ENCODE measurements at regions not wholly inside any gene's neighbourhood (a gene's known extent, or its start where the extent isn't known, plus 50 kb on each side); places are given as distances from the start of the nearest gene placed in this dataset.

DNA sequence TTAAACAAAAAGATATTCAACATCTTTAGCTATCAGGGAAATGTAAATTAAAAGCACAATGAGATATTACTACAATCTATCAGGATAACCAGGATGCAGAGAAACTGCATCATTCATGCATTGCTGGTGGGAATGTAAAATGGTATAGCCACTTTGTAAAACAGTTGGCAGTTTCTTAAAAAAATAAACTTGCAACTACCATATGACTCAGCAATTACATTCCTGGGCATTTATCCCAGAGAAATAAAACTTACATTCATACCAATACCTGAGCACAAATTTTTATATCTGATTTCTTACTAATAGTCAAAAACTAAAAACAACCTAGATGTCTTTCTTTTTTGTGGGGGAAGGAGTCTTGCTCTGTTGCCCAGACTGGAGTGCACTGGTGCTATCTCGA lies 190.3 kb upstream of the TAB2 start:
- WGBS: 100% methylated on average over 1 of the region's 1 CpG

DNA sequence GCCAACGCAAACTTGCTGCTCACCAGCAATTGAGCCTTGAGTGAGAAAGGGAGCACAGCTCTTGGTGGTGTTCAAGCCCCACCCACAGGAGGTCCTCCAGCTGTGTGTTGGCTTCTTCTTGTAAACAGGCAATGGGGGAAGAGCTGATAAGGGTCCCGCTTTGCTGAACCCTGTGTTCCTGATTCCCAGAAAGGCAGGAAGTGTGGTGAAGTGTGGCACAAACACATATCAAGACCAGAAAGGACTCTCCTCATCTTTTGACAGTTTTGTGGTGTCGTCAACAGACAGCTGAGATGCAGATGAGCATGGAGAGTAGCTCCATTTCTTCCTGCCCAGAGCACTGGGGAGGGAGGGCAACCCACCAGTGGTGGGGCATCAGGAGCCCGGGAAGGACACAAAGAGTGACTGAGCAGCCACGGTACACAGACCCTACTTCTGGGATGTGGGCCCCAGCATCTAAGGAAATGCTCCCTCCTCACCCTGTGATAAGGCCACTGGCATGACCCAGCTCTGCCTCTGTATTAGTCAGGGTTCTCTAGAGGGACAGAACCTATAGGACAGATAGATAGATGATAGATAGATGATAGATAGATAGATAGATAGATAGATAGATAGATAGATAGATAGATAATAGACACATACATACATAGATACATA lies 188.9 kb upstream of the TAB2 start:
- WGBS: 50% methylated on average over 5 of the region's 5 CpGs
- no peak for DNase-seq (ENCODE audit: extremely low spot score)
- H3K4me3 ChIP-seq (ENCODE audit: low read depth, low read length): no peak overlapping the region
- H3K27ac ChIP-seq (ENCODE audit: low read depth): peak overlapping the region; percentile 40
- H3K36me3 ChIP-seq (ENCODE audit: insufficient read depth): no peaks in the 10 kb centered on the region
- peaks cover 1% of the 10 kb centered on the region for H3K4me1 ChIP-seq (ENCODE audit: insufficient read depth)

More for the DNA sequence above, 190.3 kb upstream of the TAB2 start:
- no peaks in the 10 kb centered on the region for H3K36me3 ChIP-seq (ENCODE audit: insufficient read depth)
- no peak for DNase-seq (ENCODE audit: extremely low spot score)
- H3K4me3 ChIP-seq (ENCODE audit: low read depth, low read length): no peak overlapping the region
- H3K4me1 ChIP-seq (ENCODE audit: insufficient read depth): peaks cover 1% of the 10 kb centered on the region
- H3K27ac ChIP-seq (ENCODE audit: low read depth): no peak overlapping the region

DNA sequence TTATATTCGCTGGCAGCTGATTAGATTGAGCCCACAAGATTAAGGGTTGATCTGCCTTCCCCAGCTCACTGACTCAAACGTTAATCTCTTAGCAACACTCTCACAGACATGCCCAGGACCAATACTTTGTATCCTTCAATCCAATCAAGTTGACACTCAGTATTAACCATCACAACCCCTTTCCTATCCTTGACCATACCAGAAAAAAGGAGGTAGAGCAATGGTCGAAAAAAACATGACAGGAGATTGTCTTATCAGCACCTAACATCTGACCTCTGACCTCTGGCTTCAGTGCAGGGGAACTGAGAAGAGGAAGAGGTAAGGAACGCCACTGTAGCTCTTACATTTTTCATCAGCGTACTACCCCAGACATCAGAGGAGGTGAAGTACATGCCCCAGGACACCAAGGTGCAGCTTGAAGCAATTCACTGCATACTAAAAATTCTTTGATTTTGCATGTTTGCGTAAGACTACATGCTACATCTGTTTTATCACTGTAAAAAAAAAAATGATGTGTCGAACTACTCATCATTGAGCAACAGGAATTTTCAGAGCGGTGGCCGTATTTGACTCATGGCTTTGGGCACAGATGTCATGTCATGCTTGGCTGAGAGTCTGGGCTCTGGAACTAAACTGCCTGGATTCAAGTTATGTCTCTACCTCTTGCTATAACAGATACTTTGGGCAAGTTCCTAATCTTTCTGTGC lies 188.0 kb upstream of the TAB2 start:
- H3K27ac ChIP-seq (ENCODE audit: low read depth): no peak overlapping the region
- no peaks in the 10 kb centered on the region for H3K36me3 ChIP-seq (ENCODE audit: insufficient read depth)
- H3K4me3 ChIP-seq (ENCODE audit: low read depth, low read length): no peak overlapping the region
- no peak for DNase-seq (ENCODE audit: extremely low spot score)
- peaks cover 2% of the 10 kb centered on the region for H3K4me1 ChIP-seq (ENCODE audit: insufficient read depth)
- WGBS: 70% methylated on average over 9 of the region's 9 CpGs

DNA sequence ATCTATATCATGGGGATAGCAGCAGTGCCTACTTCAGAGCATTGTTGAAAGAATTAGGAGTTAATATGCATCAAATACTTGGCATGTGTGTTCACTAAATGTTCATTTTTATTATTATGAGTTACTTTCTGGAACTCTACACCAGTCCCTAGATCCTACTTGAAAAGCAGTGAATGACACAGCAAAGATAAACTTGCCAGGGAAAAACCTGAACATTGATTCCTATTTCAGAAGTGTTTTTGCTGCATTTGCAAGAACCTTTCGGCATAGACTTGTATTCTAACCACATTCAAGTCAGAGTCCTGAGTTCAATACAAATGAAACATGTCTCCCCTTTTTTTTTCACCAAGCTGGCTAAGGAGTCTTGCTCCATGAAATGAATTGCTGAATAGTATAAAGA lies 187.4 kb upstream of the TAB2 start:
- Histone ChIP-seq H3K36me3 (ENCODE audit: insufficient read depth) (no peaks in the 10 kb centered on the region), H3K4me1 (ENCODE audit: insufficient read depth) (peaks cover 4% of the 10 kb centered on the region), H3K4me3 (ENCODE audit: low read depth, low read length) (no peak overlapping the region), H3K27ac (ENCODE audit: low read depth) (no peak overlapping the region)
- no peak for DNase-seq (ENCODE audit: extremely low spot score)
- WGBS: 91% methylated on average over 1 of the region's 1 CpG

DNA sequence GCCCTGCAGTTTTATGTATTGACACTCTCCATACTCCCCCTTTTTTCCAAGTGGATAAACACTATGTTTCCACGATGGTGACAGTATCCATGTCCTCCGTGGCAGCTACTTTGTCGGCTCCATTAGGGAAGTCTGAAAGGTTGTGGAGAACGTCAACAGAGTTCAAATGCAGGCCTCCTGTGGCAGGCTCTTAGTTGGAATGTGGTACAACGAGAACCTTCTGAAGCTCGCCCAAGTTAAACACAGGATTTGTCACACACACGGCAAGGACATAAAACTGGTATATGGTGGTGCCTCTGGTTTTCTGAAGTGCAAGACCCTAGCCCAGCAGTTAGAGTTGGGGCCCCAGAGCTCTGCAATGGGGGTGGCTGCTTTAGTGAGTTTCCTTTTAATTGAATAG lies 187.0 kb upstream of the TAB2 start:
- WGBS: 35% methylated on average over 7 of the region's 7 CpGs
- Histone ChIP-seq H3K4me1 (ENCODE audit: insufficient read depth) (peaks cover 4% of the 10 kb centered on the region), H3K27ac (ENCODE audit: low read depth) (peak overlapping the region; percentile 61), H3K36me3 (ENCODE audit: insufficient read depth) (no peaks in the 10 kb centered on the region), H3K4me3 (ENCODE audit: low read depth, low read length) (no peak overlapping the region)
- no peak for DNase-seq (ENCODE audit: extremely low spot score)

DNA sequence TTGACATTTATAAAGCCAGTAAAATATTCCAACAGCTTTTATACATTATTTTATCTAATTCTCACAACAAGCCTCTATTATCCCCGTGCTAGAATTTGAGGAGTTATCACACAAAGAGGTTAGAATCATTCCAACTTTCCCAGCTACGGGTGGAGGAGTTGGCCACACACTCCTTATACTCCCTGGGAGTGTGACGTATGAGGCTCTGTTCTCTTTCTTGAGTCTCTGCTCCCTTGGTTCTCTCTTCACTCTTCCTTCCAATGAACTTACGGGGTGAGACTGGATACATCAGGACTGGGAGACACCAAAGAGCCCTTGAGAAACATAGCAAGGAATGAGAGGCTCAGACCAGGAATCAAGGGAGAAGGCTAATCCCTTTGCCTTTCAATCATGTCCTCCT lies 185.6 kb upstream of the TAB2 start:
- H3K4me1 ChIP-seq (ENCODE audit: insufficient read depth): peaks cover 4% of the 10 kb centered on the region
- no peaks in the 10 kb centered on the region for H3K36me3 ChIP-seq (ENCODE audit: insufficient read depth)
- no peak overlapping the region for H3K27ac ChIP-seq (ENCODE audit: low read depth)
- H3K4me3 ChIP-seq (ENCODE audit: low read depth, low read length): no peak overlapping the region
- no peak for DNase-seq (ENCODE audit: extremely low spot score)
- WGBS: 70% methylated on average over 4 of the region's 4 CpGs

DNA sequence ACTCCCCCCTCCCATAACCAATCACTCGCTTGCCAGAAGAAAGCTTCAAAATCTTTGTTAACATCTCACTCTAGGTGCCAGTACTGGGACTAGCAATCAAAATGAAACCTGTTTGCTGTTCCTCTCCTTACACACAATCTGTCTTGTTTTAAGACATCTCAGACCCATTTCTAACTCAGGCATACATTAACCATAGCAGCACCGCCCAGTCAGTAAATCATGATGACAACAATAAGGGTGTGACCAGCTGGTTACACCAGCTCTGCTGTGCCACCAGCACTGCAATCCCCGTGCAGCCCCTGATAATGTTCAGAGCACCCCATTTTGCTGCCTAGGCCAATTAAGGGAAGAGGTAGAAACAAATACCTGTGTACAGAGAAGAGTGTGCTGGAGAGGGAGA lies 185.2 kb upstream of the TAB2 start:
- 88% methylated on average over 3 of the region's 3 CpGs for WGBS
- Histone ChIP-seq H3K36me3 (ENCODE audit: insufficient read depth) (no peaks in the 10 kb centered on the region), H3K4me1 (ENCODE audit: insufficient read depth) (peaks cover 4% of the 10 kb centered on the region), H3K4me3 (ENCODE audit: low read depth, low read length) (no peak overlapping the region), H3K27ac (ENCODE audit: low read depth) (no peak overlapping the region)
- no peak for DNase-seq (ENCODE audit: extremely low spot score)

DNA sequence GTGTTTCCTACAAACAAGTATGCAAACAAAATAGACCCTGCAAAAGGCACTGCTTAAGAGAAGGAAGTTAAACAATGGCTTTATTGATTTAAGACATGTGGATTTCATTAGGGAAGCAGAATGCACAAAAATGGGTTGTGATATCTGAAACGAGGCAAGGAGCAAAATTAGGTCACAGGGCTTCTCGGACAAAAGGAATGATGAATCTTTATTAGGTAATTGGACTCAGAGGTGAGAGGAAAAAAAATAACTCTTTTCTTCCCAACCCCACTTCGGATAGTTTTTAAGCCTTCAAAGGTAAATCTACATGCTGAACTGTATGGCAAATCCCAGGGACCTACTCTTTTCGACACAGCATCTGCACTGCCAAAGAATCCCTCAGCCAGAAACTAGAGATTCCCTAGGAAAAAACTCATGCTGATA lies 183.0 kb upstream of the TAB2 start:
- no peak for DNase-seq (ENCODE audit: extremely low spot score)
- H3K36me3 ChIP-seq (ENCODE audit: insufficient read depth): no peaks in the 10 kb centered on the region
- 35% methylated on average over 4 of the region's 4 CpGs for WGBS
- H3K4me1 ChIP-seq (ENCODE audit: insufficient read depth): peaks cover 2% of the 10 kb centered on the region
- H3K4me3 ChIP-seq (ENCODE audit: low read depth, low read length): no peak overlapping the region
- H3K27ac ChIP-seq (ENCODE audit: low read depth): no peak overlapping the region

DNA sequence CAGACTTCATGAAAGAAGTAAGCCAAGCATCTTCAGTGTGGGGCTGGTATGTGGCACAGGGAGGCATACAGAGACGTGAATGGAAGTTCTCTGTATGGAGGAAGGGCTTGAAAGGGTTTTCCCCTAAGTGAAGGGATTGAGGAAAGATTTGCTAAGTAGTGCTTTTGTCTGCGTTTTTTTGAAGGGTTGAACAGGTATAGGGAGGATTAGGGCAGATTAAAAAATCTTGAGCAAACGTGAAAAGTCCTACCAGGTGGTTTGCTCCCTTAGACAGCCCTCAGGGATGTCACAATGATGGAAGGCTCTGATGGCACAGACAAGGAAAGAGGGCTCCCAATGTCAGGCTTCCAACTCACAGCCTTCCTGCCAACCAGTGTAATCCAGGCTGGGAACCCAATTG lies 181.7 kb upstream of the TAB2 start:
- H3K27ac ChIP-seq (ENCODE audit: low read depth): no peak overlapping the region
- no peak for DNase-seq (ENCODE audit: extremely low spot score)
- 68% methylated on average over 3 of the region's 3 CpGs for WGBS
- no peaks in the 10 kb centered on the region for H3K36me3 ChIP-seq (ENCODE audit: insufficient read depth)
- H3K4me1 ChIP-seq (ENCODE audit: insufficient read depth): peaks cover 2% of the 10 kb centered on the region
- H3K4me3 ChIP-seq (ENCODE audit: low read depth, low read length): no peak overlapping the region

DNA sequence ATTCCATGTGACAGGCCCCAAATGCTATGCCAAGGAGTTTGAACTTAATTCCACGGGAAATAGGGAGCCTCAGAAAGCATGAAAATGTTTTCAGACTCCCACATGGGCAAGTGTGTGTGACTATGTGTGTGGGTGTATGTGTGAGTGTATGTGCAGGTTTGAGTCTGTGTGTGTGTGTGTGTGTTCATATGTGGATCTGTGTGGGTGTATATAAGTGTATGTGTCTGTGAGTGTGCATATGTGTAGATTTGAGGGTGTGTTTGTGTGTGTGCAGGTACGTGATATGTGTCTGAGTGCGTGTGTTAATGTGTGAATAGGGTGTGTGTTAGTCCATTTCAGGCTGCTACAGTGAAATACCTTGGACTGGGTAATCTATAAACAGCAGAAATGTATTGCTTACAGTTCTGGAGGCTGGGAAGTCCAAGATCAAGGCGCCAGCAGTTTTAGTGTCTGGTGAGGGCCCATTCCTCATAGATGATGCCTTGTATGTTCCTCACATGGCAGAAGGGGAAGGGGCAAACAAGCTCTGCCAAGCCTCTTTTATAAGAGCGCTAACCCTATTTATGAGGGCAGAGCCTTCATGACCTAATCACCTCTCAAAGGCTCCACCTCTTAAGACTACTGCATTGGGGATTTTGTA lies 181.1 kb upstream of the TAB2 start:
- H3K27ac ChIP-seq (ENCODE audit: low read depth): no peak overlapping the region
- peaks cover 2% of the 10 kb centered on the region for H3K4me1 ChIP-seq (ENCODE audit: insufficient read depth)
- H3K36me3 ChIP-seq (ENCODE audit: insufficient read depth): no peaks in the 10 kb centered on the region
- DNase-seq (ENCODE audit: extremely low spot score): no peak
- WGBS: 68% methylated on average over 5 of the region's 5 CpGs
- no peak overlapping the region for H3K4me3 ChIP-seq (ENCODE audit: low read depth, low read length)

DNA sequence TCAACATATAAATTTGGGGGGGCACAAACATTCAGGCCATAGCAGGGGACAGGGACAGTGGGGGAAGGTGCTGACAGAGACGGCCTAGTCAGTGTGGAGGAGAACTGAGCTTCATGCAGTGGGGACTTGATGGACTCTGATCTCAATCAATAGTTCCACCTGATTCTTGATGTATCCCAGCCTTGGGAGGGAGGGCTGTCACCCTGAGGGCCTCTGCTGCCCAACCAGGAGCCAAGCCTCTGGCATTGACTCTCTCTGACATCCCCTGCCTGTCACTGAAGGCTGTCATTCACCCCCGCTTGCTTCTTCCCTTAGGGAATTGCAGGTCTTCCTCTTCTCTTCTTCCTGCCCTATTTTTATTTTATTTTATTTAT lies 180.6 kb upstream of the TAB2 start:
- H3K27ac ChIP-seq (ENCODE audit: low read depth): no peak overlapping the region
- 96% methylated on average over 2 of the region's 2 CpGs for WGBS
- H3K4me3 ChIP-seq (ENCODE audit: low read depth, low read length): no peak overlapping the region
- H3K36me3 ChIP-seq (ENCODE audit: insufficient read depth): no peaks in the 10 kb centered on the region
- H3K4me1 ChIP-seq (ENCODE audit: insufficient read depth): peaks cover 2% of the 10 kb centered on the region
- DNase-seq (ENCODE audit: extremely low spot score): no peak

DNA sequence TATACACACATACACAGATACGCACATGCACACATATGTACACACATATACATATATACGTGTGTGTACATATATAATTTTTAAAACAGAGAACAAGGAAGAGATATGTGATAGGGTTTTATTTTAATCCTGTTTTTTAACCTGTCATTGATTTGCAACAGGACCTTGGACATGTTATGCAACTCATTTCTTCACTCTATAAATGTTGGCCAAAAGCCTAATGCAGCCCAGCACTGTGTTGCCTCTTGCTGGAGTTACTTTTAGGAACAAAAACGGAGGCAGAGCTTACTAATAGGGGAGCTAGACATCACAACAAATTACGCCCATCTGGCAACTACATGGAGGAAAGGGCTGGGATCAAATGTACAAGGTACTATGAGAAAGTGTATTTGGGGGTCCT lies 179.9 kb upstream of the TAB2 start:
- no peak for DNase-seq (ENCODE audit: extremely low spot score)
- WGBS: 73% methylated on average over 4 of the region's 4 CpGs
- H3K36me3 ChIP-seq (ENCODE audit: insufficient read depth): no peaks in the 10 kb centered on the region

DNA sequence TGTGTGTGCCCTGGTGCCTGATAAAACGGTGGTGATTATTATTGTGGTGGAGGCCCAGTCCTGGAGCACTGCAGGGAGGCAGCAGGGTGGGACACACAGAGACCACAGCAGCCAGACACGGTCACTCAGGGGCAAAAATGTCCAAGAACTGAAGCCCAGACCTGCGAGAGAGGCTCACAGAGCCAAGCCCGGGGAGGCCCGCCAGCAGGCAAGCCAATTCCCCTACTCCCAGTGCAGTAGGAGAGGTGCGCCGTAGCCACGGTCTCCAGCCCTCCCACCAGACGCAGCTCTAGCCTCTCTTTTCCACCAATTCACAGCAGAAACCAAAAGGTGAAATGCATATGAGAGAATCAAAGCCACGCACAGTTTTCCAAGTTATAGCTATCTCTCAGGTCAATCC lies 179.4 kb upstream of the TAB2 start:
- WGBS: 91% methylated on average over 10 of the region's 10 CpGs
- no peak for DNase-seq (ENCODE audit: extremely low spot score)
- Histone ChIP-seq H3K4me1 (ENCODE audit: insufficient read depth) (peaks cover 2% of the 10 kb centered on the region), H3K27ac (ENCODE audit: low read depth) (no peak overlapping the region), H3K36me3 (ENCODE audit: insufficient read depth) (no peaks in the 10 kb centered on the region), H3K4me3 (ENCODE audit: low read depth, low read length) (no peak overlapping the region)

More for the DNA sequence above, 179.9 kb upstream of the TAB2 start:
- H3K4me1 ChIP-seq (ENCODE audit: insufficient read depth): peaks cover 2% of the 10 kb centered on the region
- H3K4me3 ChIP-seq (ENCODE audit: low read depth, low read length): no peak overlapping the region
- no peak overlapping the region for H3K27ac ChIP-seq (ENCODE audit: low read depth)

DNA sequence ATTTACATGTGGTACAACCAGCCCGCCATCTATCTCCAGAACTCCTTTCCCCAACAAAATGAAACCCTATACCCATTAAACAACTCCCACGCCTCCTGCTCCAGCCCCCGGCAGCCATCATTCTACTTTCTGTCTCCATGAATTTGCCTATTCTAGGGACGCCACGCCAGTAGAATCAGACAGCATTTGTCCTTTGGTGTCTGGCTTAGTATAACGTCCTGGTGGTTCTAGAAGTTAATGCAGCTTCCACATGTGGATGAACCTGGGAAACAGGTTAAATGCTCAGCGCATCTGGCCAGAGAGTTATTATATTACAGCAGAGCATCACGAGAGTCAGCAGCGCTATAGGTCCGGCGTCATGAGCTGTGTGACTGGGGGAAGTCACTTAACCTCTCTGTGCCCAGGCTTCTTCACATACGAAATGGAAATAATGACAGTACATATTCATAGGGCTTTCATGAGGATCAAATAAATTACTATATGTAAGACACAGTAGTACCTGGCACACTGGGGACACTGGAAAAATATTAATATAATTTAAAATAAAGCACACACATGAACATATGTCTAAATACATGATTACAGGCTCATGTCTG lies 178.7 kb upstream of the TAB2 start:
- Histone ChIP-seq H3K4me3 (ENCODE audit: low read depth, low read length) (no peak overlapping the region), H3K36me3 (ENCODE audit: insufficient read depth) (no peaks in the 10 kb centered on the region), H3K4me1 (ENCODE audit: insufficient read depth) (peaks cover 2% of the 10 kb centered on the region), H3K27ac (ENCODE audit: low read depth) (no peak overlapping the region)
- no peak for DNase-seq (ENCODE audit: extremely low spot score)
- 97% methylated on average over 12 of the region's 12 CpGs for WGBS

All from urinary bladder (tissue), 3 donors.